Anterior cingulate cortex (tissue), 58 donors: ENCODE measurements at regions not wholly inside any gene's neighbourhood (a gene's known extent, or its start where the extent isn't known, plus 50 kb on each side); places are given as distances from the start of the nearest gene placed in this dataset.
"Not testable (repeated sequence)": the region's sequence is repeated elsewhere in the genome, so short reads cannot be mapped to it uniquely, and the experiment has no call there.

Experiments used
- DNase-seq, 58 donors: peaks; one replicate each; lab custom pipeline; 2025; lab: John Stamatoyannopoulos, UW

GRCh38 chr3:159861369-159861987 lies 127.2 kb upstream of the IL12A start:
- DNase-seq: no peak

- DNase-seq: no peak
These were observed 123.5 kb upstream of the IL12A start for GRCh38 chr3:159865041-159865579.

DNA sequence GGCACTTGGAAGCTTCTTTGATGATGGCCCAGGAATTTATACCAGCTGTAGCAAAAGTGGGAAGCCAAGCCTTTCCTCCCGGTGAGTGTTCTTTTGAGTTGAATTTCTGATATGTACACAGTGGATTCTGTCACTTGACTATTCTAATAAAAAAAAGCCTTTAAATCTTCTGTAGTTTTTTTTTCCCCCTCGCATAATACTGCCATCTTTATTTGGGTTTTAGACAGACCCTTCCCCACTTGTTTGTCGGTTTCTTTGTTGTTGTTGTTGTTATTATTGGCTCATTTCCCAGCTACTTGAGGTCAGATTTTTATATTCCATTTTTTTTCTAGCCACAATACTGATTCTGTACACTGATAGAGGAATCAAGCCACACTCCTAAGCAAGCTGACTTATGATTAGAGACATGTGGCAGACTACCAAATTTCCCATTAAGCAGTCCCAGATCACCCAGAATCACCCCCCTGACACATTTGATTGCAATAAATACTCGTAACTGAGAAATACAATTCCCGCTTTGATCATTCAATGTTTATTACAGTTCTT lies 122.4 kb upstream of the IL12A start:
- DNase-seq: no peak

GRCh38 chr3:159867372-159867771 lies 121.3 kb upstream of the IL12A start:
- DNase-seq: no peak

- DNase-seq: no peak
These were observed 117.9 kb upstream of the IL12A start for GRCh38 chr3:159870723-159871122.

- peak in 1 of 58 donors; percentile 50 for DNase-seq
These were observed 116.1 kb upstream of the IL12A start for GRCh38 chr3:159872374-159873109.

DNA sequence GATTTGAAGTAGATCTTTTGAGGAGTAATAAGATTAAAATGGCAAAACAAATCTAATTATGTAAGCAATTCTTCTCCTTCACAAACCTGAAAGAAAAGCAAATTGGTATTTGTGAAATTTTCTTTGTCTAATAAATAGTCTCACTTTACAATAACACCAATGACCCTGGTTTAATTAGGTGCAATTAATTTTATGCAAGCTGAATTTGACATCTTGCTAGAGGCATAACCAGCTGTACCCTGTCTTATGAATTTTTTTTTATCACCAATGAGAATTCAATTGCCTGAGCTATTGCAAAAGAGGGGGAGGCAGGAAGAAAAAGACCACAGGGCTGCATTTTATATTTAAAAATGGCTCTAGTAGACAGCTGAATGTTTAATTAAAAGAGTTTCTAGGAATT lies 113.5 kb upstream of the IL12A start:
- DNase-seq: no peak

DNA sequence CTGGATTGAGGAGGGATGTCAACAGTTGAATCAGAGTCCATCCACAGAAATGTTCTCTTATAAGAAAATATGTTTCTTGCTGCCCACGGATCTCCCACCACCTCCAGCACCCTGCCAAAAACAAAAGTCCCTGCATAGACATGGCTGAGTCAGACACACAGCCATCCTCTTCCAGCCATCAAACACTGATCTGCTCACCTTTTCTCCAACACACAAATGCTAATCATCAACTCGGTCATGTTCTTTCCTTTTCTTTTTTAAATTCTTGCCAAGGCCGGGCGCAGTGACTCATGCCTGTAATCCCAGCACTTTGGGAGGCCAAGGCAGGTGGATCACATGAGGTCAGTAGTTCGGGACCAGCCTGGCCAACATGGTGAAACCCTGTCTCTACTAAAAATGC lies 110.7 kb upstream of the IL12A start:
- peak in 5 of 58 donors; percentile 18 to 50 (median 32) for DNase-seq

DNA sequence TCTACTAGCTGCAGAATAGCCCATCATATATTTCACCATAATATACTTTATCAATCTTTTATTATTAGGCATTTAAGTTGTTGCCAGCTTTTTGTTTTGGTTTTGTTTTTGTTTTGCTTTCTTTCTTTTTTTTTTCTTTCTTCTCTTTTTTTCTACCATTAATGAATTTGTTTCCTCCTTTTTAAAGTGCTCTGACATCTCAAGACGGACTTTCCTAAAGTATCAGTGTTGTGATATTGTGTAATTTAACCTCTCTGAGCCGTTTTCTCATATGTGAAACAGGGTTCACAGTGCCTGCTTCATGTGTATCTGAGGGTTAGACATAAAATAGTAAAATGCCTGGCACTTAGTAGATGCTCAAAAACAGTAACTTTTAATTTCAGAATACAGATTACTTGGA lies 109.5 kb upstream of the IL12A start:
- DNase-seq: no peak

DNA sequence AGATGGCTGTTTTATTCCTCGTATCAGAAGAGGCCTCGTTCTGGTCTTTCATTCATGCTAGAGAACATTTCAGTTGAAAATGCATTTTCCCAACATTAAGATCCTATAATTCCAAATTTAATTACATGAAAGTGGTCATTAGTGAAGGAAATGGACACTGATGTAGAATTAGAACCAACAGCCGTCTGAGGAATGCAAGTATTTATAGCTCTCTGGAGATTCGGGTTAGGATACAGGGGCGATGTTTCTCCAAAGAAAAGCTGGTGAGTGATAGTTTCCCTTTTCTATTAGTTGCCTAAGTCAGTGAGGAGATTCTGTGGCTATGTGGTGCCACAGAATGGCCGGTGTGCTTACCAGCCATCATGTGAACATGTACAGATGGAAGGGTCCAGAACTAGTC lies 109.0 kb upstream of the IL12A start:
- DNase-seq: no peak

- no peak for DNase-seq
These were observed 107.4 kb upstream of the IL12A start for GRCh38 chr3:159881208-159881607.

- peak in 7 of 58 donors; percentile 11 to 50 (median 35) for DNase-seq
These were observed 106.8 kb upstream of the IL12A start for GRCh38 chr3:159881828-159882309.

- peak in 10 of 58 donors; percentile 16 to 60 (median 40) for DNase-seq
These were observed 106.3 kb upstream of the IL12A start for GRCh38 chr3:159882367-159882766.

DNA sequence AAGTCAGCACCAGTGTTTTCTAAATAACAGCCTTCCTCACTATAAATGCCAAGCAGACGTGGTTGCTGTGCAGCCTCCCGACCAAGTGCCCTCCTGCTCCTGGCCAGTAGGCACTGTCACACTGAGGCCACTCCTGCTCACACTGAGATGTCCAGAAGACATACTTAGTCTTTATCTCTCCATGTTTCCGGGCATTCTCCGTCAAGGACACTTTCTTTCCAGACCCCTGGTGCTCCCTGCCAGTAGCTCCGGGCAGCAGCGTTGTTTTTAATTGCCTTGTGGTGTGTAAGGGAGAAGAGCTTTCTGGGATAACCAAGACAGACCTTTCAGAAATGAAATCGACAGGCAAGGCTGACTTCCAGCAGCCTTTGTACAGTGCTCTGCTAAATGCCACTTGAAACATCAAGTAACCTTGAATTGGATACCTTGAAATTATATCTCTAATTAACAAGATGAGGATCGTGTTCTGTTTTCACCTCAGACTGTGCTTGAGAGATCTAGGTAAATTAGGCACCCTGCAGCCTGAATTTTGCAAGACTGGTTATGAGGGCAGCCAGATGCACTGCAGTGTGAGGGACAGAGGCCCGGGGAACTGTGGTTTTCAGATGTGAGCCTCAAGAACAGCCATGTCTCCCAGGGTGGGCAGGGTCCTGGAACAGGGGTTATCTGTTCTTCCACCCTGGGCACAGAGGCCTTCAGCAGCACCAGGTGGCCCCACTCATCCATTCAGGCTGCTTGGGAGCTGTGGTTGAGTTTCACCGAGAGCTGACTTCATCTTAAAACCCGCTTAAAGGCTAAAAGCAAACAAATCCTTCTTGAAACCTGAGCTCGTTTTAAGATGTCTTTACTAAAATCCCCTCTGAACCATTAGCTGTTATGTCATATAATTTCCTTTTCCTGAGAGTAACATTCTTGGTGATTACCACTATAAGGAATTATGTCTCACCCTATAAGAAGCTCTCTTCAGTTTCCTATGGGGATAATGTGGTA lies 105.5 kb upstream of the IL12A start:
- DNase-seq: peak in 6 of 58 donors; percentile 12 to 49 (median 34)

GRCh38 chr3:159884661-159885402 lies 103.8 kb upstream of the IL12A start:
- peak in 1 of 58 donors; percentile 32 for DNase-seq

- no peak for DNase-seq
These were observed 102.6 kb upstream of the IL12A start for GRCh38 chr3:159886050-159886449.

- DNase-seq: not testable (repeated sequence)
These were observed 102.1 kb upstream of the IL12A start for GRCh38 chr3:159886530-159886929.

- DNase-seq: no peak
These were observed 101.5 kb upstream of the IL12A start for GRCh38 chr3:159887168-159887567.

DNA sequence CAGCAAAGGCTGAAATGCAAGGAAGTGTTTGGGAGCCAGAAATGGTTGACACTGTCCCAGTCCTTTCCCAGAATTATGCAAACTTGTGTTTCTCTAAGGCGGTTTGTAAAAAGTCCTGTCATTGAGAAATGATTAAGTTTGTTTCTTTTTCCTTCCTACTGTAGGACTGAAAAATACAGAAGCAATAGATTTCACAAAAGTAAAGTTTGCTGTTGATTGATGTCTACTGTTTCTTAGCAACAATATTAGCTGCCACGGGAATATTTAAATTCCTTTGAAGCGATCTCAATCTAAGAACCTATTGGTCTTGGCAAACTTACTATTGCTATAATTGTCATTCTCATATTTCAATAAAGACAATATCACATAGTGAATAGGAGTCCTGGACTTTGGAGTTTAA lies 100.7 kb upstream of the IL12A start:
- DNase-seq: no peak
